ENCODE measurements at regions not wholly inside any gene's neighbourhood (a gene's known extent, or its start where the extent isn't known, plus 50 kb on each side); places are given as distances from the start of the nearest gene placed in this dataset.

- DNase-seq = no peak
Observed at GRCh38 chr1:38097284-38097898, 50.8 kb upstream of the POU3F1 start.

Measured in hindlimb muscle (tissue), 1 donor.